GM18870 (cell line): ENCODE measurements at regions not wholly inside any gene's neighbourhood (a gene's known extent, or its start where the extent isn't known, plus 50 kb on each side); places are given as distances from the start of the nearest gene placed in this dataset.
"Not testable (repeated sequence)": the region's sequence is repeated elsewhere in the genome, so short reads cannot be mapped to it uniquely, and the experiment has no call there.

ENCODE experiments used
- ATAC-seq: cut with Tn5 transposase; IDR thresholded peaks from one replicate; pipeline ENCODE4 v1.9.1; 2021; ENCODE audit warnings: moderate library complexity; ENCODE audit not compliant: unreplicated experiment

- no peak for ATAC-seq
These were observed 1668.7 kb downstream of the SUCLG1 start for GRCh38 chr2:82790206-82791021.

DNA sequence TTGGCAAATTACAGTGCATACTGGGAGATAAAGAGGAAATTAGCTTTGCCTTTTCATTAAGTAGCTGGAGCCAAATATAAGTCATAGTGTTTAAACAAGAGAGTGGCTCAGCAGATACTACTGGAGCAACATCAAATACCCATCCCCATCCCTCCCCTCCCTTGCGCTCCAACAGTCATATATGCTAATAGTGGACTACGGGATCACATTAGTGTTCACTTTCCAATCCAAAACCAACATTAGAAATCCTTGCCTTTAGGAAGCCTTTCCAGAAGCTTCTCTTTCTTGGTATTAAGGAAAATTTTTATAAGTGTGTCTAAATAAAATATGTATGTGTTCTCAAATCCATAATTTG is 1669.3 kb downstream of the SUCLG1 start:
- no peak for ATAC-seq

GRCh38 chr2:82781176-82781915 is 1677.7 kb downstream of the SUCLG1 start:
- ATAC-seq: no peak

DNA sequence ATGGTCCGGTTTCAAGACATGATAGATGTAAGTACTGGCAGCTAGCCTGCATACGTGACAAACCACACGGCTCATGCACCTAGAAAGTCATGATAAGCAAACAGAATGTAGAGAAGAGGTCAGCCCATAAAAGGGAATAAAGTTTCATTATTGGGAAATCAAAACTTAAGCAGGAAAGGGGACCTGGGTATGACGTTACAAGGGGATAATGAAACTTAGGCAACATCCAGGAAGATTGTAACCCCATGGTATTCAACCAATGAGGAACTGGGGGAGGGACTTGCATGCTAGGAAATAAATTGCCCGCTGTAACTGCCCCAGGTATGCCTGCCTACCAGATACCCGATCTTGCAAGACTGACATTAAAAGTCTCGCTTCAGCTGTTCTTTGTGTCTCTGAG is 1679.0 kb downstream of the SUCLG1 start:
- ATAC-seq: no peak

- ATAC-seq: no peak
These were observed 1706.7 kb downstream of the SUCLG1 start for GRCh38 chr2:82752396-82752795.

GRCh38 chr2:82748653-82749052 is 1710.4 kb downstream of the SUCLG1 start:
- ATAC-seq: no peak

- ATAC-seq: no peak
These were observed 1718.6 kb downstream of the SUCLG1 start for GRCh38 chr2:82740527-82740926.

DNA sequence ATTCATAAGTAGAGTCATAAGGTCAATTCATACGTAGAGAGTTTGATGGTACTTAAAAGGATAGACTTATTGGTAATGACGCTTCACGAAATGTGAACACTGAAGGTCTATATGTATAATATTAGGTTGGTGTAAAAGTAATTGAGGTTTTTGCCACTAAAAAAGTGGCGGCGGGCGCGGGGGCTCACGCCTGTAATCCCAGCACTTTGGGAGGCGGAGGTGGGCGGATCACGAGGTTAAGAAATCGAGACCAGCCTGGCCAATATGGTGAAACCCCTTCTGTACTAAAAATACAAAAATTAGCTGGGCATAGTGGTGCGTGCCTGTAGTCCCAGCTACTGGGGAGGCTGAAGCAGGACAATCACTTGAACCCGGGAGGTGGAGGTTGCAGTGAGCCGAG is 1721.1 kb downstream of the SUCLG1 start:
- ATAC-seq: not testable (repeated sequence)

DNA sequence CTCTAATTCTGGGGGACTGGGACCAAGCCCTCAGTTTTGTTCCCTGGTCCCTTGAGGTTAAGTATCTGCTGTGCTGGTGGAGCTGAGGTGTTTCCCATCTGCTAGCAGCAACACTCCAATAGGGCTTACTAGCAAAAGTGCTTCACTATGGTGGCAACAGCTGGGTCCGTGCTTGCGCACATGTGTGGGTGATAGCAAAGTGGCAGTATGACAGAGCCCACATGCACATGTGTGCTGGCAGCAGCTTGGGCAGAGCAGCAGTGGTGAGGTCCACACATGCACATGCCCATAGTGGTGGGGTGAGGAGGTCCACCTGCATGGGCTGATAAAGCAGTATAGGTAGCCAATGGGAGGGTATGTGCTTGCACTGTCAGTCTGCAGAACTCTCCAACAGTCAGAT is 1723.7 kb downstream of the SUCLG1 start:
- no peak for ATAC-seq

DNA sequence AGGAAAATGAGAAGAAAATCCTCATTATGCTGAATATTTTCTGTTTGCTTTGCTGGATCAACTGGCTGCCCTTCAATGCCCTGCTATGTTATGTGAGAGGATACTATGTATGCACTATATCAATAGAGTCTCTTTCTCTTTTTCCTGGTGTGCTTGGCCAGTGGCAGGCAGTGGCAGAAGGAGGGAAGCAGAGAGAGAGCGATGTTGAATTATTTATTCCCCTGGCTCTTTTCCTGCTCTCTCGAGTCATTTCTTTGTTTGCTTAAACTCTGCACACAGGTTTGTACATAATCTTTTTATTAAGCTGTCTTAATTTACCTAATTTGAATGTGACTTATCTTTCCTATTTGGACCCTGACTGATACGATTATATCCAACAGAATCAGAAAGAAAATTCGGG is 1727.3 kb downstream of the SUCLG1 start:
- ATAC-seq: no peak

DNA sequence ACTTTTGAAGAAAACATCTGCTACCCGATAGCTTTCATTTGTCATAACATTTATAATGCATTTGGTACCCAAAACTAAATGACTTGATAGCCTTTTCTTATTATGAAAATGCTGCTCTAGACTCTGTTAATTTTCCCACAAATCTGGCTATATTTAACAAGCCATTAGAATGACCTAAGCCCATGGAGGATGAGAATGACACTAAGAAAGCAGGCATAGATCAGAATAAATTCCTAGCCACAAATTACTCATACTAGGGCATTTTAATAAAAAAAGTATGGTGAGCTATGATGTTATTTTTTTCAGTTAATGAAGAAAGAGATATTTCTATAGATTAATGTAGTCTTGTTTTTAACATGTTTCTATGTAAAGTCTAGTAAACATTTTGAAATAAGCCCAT is 1728.3 kb downstream of the SUCLG1 start:
- no peak for ATAC-seq

DNA sequence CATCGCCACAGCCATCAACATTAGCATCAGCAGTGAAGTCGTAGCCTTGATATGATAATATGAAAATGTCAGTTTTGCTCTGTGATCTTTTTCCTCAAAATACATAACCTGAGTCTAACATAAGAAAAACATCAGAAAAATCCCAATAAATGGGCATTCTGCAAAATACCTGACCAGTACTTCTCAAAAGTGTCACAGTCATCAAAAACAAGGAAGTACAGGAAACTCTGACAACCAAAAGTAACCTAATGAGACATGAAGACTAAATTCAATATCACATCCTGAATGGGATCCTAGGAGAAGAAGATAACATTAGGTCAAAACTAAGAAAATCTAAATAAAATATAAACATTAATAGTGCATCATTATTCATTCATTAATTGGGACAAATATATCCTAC is 1731.0 kb downstream of the SUCLG1 start:
- ATAC-seq: no peak

GRCh38 chr2:82708681-82709080 is 1750.4 kb downstream of the SUCLG1 start:
- no peak for ATAC-seq

- no peak for ATAC-seq
These were observed 1761.8 kb downstream of the SUCLG1 start for GRCh38 chr2:82697231-82697630.

- no peak for ATAC-seq
These were observed 1764.6 kb downstream of the SUCLG1 start for GRCh38 chr2:82694431-82694830.

DNA sequence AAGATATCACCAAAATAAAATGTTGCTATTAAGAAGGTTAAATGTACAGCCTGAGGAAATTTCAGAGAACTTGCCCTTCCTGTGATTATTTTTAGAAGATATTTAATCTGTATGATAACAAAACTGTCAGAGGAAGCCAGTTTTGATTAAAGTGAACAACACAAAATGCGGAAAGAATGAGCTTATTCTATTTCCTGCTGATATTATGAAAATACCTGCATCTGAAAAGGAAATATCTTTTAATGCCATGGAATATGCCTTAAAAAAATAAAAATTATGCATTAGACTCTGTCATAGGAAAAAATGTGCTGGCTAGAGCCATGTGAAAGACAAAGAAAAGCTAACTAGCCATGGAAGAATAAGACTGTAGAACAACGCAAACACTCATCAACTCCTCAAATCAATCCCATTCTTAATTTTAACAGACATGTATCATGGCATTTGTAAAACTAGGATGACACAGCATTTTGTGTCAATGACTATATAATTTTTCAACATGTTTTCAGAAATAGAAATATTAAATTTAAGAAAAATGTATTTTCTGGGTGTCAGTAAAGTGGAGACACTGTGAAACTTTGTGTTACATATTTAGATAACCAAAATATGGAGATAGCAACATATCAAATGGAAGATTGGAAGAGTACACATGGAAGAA is 1768.2 kb downstream of the SUCLG1 start:
- no peak for ATAC-seq

- ATAC-seq: no peak
These were observed 1783.9 kb downstream of the SUCLG1 start for GRCh38 chr2:82675186-82675585.

GRCh38 chr2:82674652-82675051 is 1784.4 kb downstream of the SUCLG1 start:
- ATAC-seq: no peak

DNA sequence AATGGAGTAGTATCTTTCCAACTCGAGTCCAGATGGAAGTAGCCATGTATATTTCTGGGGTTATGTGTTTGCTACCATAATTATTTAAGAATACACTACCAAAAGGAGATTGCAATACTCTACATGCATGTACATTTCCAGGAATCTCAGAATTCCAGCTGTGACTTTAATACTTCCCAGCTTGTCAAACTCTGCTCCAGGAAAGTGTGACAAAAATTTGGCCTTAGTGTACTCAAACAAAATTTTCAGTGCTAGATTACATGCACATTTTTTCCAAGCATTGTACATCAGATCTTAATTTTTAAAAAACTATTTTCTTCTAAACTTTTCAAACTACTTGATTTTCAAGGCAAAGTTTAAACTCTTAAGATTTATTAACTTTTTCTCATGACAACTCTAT is 1791.6 kb downstream of the SUCLG1 start:
- no peak for ATAC-seq

DNA sequence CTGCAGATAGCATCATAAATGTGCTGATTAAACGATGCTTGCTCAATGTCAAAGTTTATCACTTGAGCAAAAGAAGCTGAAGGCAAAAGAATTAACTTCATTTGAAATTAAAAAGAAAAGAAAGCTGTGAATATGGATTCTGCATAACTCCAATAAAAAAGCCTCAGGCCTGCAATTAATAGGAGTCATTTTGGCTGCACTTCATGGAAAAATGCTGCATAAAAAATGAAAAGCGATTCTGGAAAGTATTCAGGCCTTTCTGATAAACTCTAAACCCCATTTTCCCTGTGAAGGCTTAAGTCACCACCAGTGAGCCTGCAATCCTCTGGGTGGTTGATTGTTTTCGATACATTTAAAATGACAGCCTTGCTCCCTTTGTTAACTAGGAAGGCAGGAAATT is 1793.4 kb downstream of the SUCLG1 start:
- no peak for ATAC-seq

GRCh38 chr2:82657106-82657505 is 1802.0 kb downstream of the SUCLG1 start:
- no peak for ATAC-seq

GRCh38 chr2:82656420-82656819 is 1802.7 kb downstream of the SUCLG1 start:
- no peak for ATAC-seq
